K562 (cell line): ENCODE measurements at regions not wholly inside any gene's neighbourhood (a gene's known extent, or its start where the extent isn't known, plus 50 kb on each side); places are given as distances from the start of the nearest gene placed in this dataset.

Source experiments
- CTCF ChIP-seq, 3 experiments: IDR thresholded peaks in 2 of 3; conservative IDR thresholded peaks in 1 of 3; 2 replicates each; pipeline ENCODE4 v1.5.1; 2011 to 2012; ENCODE audit warnings: low read length in 3 of 3, mild to moderate bottlenecking in 3 of 3, control low read depth in 2 of 3, improper control_type of control experiment in 1 of 3, inconsistent platforms in 1 of 3, low read depth in 1 of 3, mixed read lengths in 1 of 3, moderate library complexity in 1 of 3; ENCODE audit not compliant: insufficient read depth in 2 of 3
- IFI16 ChIP-seq: fragments of 250-450 bp; sonication (Bioruptor Pico); IDR thresholded peaks from 2 replicates; pipeline ENCODE4 v2.1.2; 2022; ENCODE audit warnings: mild to moderate bottlenecking, inconsistent platforms
- SETDB1 ChIP-seq: IDR thresholded peaks from one replicate; pipeline ENCODE4 v1.6.1; 2012; ENCODE audit warnings: low read length, control low read depth, inconsistent platforms
- ZNF146 ChIP-seq: IDR thresholded peaks from one replicate; pipeline ENCODE4 v1.6.1; 2018; ENCODE audit warnings: missing compliant biosample characterization; ENCODE audit not compliant: unreplicated experiment
- TF ChIP-seq, protein P1 (sequence below), 2 experiments: fragments of 450-650 bp; formaldehyde crosslinking in 1 of 2; IDR thresholded peaks; 2 replicates each; pipeline versions ENCODE4 v1.4.0 to v1.6.1; 2014 to 2020; ENCODE audit warnings: mild to moderate bottlenecking in 2 of 2, borderline replicate concordance in 1 of 2, low read depth in 1 of 2

GRCh38 chr13:18951412-18951811 is 230.2 kb downstream of the TUBA3C start:
- TF ChIP-seq IFI16 (CRISPR knock-in tag) (no peak), CTCF (IDR thresholded peaks at IDR 0.05 in 2 of 3, conservative IDR thresholded peaks at IDR 0.05 in 1 of 3; ENCODE audit: insufficient read depth in 2 of 3, low read depth in 1 of 3, low read length in 3 of 3) (no peak), ZNF146 (CRISPR knock-in tag) (no peak), SETDB1 (no peak)
- TF ChIP-seq, protein P1, sequence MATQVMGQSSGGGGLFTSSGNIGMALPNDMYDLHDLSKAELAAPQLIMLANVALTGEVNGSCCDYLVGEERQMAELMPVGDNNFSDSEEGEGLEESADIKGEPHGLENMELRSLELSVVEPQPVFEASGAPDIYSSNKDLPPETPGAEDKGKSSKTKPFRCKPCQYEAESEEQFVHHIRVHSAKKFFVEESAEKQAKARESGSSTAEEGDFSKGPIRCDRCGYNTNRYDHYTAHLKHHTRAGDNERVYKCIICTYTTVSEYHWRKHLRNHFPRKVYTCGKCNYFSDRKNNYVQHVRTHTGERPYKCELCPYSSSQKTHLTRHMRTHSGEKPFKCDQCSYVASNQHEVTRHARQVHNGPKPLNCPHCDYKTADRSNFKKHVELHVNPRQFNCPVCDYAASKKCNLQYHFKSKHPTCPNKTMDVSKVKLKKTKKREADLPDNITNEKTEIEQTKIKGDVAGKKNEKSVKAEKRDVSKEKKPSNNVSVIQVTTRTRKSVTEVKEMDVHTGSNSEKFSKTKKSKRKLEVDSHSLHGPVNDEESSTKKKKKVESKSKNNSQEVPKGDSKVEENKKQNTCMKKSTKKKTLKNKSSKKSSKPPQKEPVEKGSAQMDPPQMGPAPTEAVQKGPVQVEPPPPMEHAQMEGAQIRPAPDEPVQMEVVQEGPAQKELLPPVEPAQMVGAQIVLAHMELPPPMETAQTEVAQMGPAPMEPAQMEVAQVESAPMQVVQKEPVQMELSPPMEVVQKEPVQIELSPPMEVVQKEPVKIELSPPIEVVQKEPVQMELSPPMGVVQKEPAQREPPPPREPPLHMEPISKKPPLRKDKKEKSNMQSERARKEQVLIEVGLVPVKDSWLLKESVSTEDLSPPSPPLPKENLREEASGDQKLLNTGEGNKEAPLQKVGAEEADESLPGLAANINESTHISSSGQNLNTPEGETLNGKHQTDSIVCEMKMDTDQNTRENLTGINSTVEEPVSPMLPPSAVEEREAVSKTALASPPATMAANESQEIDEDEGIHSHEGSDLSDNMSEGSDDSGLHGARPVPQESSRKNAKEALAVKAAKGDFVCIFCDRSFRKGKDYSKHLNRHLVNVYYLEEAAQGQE (IDR thresholded peaks at IDR 0.05; ENCODE audit: borderline replicate concordance) = no peak
- TF ChIP-seq, protein P1 (CRISPR knock-in tag; IDR thresholded peaks at IDR 0.05; ENCODE audit: low read depth) = no peak
